Choroid plexus epithelial cell (primary cell): ENCODE measurements at regions not wholly inside any gene's neighbourhood (a gene's known extent, or its start where the extent isn't known, plus 50 kb on each side); places are given as distances from the start of the nearest gene placed in this dataset.

Experiments
- DNase-seq: peaks from one replicate; pipeline ENCODE4 v3.0.0-alpha.2; 2010; ENCODE audit warnings: low read depth
- H3K4me3 ChIP-seq: 2 replicates; pipeline ENCODE4 v1.5.1; 2011; ENCODE audit warnings: low read depth, mild to moderate bottlenecking, control low read depth, low read length, moderate library complexity
- CTCF ChIP-seq: conservative IDR thresholded peaks from 2 replicates; pipeline ENCODE4 v1.5.1; 2011; ENCODE audit warnings: low read depth, mild to moderate bottlenecking, control low read depth, inconsistent platforms, low read length, moderate library complexity

GRCh38 chrX:4315891-4316290 lies 602.4 kb upstream of the PRKX start:
- DNase-seq: no peak
- TF ChIP-seq CTCF: no peak
- H3K4me3 ChIP-seq: no peak overlapping the region

GRCh38 chrX:4314586-4314985 lies 601.1 kb upstream of the PRKX start:
- DNase-seq: no peak
- H3K4me3 ChIP-seq: no peak overlapping the region
- TF ChIP-seq CTCF: no peak

- DNase-seq: no peak
- TF ChIP-seq CTCF: no peak
- no peak overlapping the region for H3K4me3 ChIP-seq
Observed at GRCh38 chrX:4277122-4277521, 563.7 kb upstream of the PRKX start.

- H3K4me3 ChIP-seq: no peak overlapping the region
- no peak for DNase-seq
- no peak for TF ChIP-seq CTCF
Observed at GRCh38 chrX:4268676-4269075, 555.2 kb upstream of the PRKX start.

GRCh38 chrX:4265036-4265435 lies 551.6 kb upstream of the PRKX start:
- DNase-seq: no peak
- no peak overlapping the region for H3K4me3 ChIP-seq
- TF ChIP-seq CTCF: no peak

GRCh38 chrX:4263030-4263803 lies 549.8 kb upstream of the PRKX start:
- no peak for DNase-seq
- TF ChIP-seq CTCF: no peak
- H3K4me3 ChIP-seq: no peak overlapping the region

- no peak for DNase-seq
- H3K4me3 ChIP-seq: no peak overlapping the region
- TF ChIP-seq CTCF: no peak
Observed at GRCh38 chrX:4253092-4253491, 539.6 kb upstream of the PRKX start.
